Lung (tissue), 11 donors: ENCODE measurements at regions not wholly inside any gene's neighbourhood (a gene's known extent, or its start where the extent isn't known, plus 50 kb on each side); places are given as distances from the start of the nearest gene placed in this dataset.

Experiments used
- ATAC-seq: fragments of 200-7000 bp; cut with Tn5 transposase; one replicate; pipeline ENCODE4 v1.9.1; 2020; ENCODE audit warnings: moderate number of reproducible peaks; ENCODE audit not compliant: insufficient read depth, low FRiP score
- DNase-seq, 3 donors: peaks; one replicate each; pipeline ENCODE4 v3.0.0-alpha.2; 2013 to 2017
- H3K27ac ChIP-seq, 2 donors: one replicate each; pipeline ENCODE4 v1.5.1; 2013; ENCODE audit warnings: mild to moderate bottlenecking in 2 of 2, moderate library complexity in 2 of 2, control low read depth in 1 of 2, inconsistent platforms in 1 of 2, low read depth in 1 of 2, low read length in 1 of 2
- H3K27me3 ChIP-seq, 3 donors: one replicate each; pipeline ENCODE4 v1.5.1; 2013; ENCODE audit warnings: low read length in 2 of 3; ENCODE audit not compliant: control insufficient read depth in 3 of 3, insufficient read depth in 3 of 3
- H3K36me3 ChIP-seq, 4 donors: one replicate each; pipeline ENCODE4 v1.5.1; 2013; ENCODE audit warnings: low read length in 4 of 4, mild to moderate bottlenecking in 1 of 4, moderate library complexity in 1 of 4; ENCODE audit not compliant: control insufficient read depth in 4 of 4, insufficient read depth in 4 of 4
- H3K4me1 ChIP-seq, 5 donors: one replicate each; pipeline ENCODE4 v1.5.1; 2013; ENCODE audit warnings: low read length in 5 of 5, mild to moderate bottlenecking in 2 of 5, moderate library complexity in 1 of 5; ENCODE audit not compliant: control insufficient read depth in 5 of 5, insufficient read depth in 5 of 5
- H3K4me3 ChIP-seq: one replicate; pipeline ENCODE4 v1.5.1; 2013; ENCODE audit warnings: mild to moderate bottlenecking, control low read depth, moderate library complexity
- H3K9ac ChIP-seq, 2 donors: one replicate each; pipeline ENCODE4 v1.5.1; 2013; ENCODE audit warnings: low read length in 2 of 2, control low read depth in 1 of 2; ENCODE audit not compliant: insufficient read depth in 1 of 2
- H3K9me3 ChIP-seq, 4 donors: one replicate each; pipeline ENCODE4 v1.5.1; 2013; ENCODE audit warnings: low read length in 3 of 4, mild to moderate bottlenecking in 1 of 4, moderate library complexity in 1 of 4; ENCODE audit not compliant: control insufficient read depth in 4 of 4, insufficient read depth in 3 of 4
- WGBS, 2 donors: extraction: QIAGEN DNeasy Blood & Tissue Kit; methylation state at CpG; one replicate each; pipeline ENCODE4 v1.1.7; 2013; 5-methylcytosine and 5-hydroxymethylcytosine counted together
- TF ChIP-seq, protein P1 (sequence below): IDR thresholded peaks from 2 replicates; pipeline ENCODE4 v1.5.1; 2012; ENCODE audit warnings: mild to moderate bottlenecking; ENCODE audit errors: control extremely low read depth, extremely low read depth
- donor health status: control.
- donor health status: control.
- donor health status: Bipolar disorder and iron deficiency.
- donor health status: healthy.
- donor health status: DM: yes; HTN: yes; CAD: no.

DNA sequence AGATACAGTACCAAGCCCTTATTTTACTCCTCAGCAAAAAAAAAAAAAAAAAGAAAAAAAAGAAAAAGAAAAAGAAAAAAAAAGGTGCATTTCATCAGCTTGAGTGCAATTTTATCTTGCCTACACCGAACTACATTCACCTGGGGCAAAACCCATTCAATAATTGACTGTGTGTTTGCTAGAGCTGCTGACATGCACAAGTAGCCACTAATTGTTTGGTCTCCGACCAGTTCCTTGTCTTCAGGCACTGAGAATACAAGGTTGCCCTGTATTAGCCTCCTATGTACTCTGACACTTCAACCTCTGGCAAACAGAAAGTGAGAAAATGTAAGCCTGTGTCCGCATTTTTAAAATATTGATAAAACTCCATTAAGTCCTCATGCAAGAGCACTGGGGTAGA lies 1579.4 kb upstream of the LRRTM3 start:
- H3K9me3 ChIP-seq, result no peaks in the 10 kb centered on the region
- peaks cover 0 to 6% (median under 1%) of the 10 kb centered on the region in 5 donors for H3K4me1 ChIP-seq
- 66 to 80% methylated on average over 3 of the region's 3 CpGs for WGBS, 2 donors
- no peaks in the 10 kb centered on the region for H3K27me3 ChIP-seq
- H3K36me3 ChIP-seq, result no peaks in the 10 kb centered on the region
- no peak overlapping the region for H3K9ac ChIP-seq
- ATAC-seq, result no peak
- no peak overlapping the region for H3K27ac ChIP-seq
- TF ChIP-seq, protein P1, sequence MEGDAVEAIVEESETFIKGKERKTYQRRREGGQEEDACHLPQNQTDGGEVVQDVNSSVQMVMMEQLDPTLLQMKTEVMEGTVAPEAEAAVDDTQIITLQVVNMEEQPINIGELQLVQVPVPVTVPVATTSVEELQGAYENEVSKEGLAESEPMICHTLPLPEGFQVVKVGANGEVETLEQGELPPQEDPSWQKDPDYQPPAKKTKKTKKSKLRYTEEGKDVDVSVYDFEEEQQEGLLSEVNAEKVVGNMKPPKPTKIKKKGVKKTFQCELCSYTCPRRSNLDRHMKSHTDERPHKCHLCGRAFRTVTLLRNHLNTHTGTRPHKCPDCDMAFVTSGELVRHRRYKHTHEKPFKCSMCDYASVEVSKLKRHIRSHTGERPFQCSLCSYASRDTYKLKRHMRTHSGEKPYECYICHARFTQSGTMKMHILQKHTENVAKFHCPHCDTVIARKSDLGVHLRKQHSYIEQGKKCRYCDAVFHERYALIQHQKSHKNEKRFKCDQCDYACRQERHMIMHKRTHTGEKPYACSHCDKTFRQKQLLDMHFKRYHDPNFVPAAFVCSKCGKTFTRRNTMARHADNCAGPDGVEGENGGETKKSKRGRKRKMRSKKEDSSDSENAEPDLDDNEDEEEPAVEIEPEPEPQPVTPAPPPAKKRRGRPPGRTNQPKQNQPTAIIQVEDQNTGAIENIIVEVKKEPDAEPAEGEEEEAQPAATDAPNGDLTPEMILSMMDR, result no peak
- no peak overlapping the region for H3K4me3 ChIP-seq
- peak; percentile 12 to 27 (median 20) for DNase-seq

DNA sequence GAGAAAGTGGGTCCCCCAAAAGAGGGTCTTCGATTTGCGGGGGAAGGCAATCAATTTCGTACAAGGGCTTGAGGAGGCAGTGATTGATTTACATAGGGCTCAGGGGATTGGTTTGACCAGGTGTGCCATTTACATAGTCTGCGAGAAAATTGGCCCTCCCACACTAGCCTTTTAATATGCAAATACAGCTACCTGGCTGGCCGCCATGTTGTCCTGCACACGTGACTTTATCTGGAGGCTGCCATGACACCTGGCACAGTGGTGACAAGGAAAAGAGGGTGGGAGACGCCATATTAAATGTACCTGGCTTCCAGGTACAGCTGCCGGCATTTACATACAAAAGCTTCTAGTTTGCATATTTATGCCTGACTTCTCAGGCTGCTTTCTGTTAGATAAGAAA lies 1577.2 kb upstream of the LRRTM3 start:
- H3K4me1 ChIP-seq, result no peaks in the 10 kb centered on the region
- no peak for DNase-seq
- ATAC-seq, result no peak
- no peaks in the 10 kb centered on the region for H3K27me3 ChIP-seq
- H3K9ac ChIP-seq, result no peak overlapping the region
- 84 to 93% methylated on average over 8 of the region's 8 CpGs for WGBS, 2 donors
- no peaks in the 10 kb centered on the region for H3K36me3 ChIP-seq
- H3K27ac ChIP-seq, result no peak overlapping the region
- H3K9me3 ChIP-seq, result peaks cover 0 to 2% (median 0%) of the 10 kb centered on the region in 4 donors
- TF ChIP-seq, protein P1, result no peak
- H3K4me3 ChIP-seq, result no peak overlapping the region

DNA sequence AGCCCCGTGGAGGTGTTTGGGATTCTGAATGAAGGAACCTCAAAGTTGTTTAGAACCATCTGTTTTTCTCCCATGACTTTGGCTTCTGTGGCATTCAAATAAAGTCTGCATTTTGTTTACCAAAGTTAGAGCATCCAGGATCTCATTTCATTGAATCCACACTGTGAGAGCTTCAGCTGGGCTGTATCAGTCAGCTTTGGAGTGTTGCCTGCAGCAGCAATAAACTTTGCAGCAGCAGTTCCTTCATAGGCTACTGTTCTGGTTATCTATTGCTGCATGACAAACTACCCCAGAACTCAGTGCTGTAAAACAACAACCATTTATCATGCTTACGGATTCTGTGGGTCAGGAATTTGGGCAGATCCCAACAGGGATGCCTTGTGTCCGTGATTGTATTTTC lies 1575.2 kb upstream of the LRRTM3 start:
- TF ChIP-seq, protein P1, result no peak
- 45 to 48% methylated on average over 3 of the region's 3 CpGs for WGBS, 2 donors
- ATAC-seq (no peak), DNase-seq (peak in 1 of 3 donors; percentile 38)
- Histone ChIP-seq H3K27ac (no peak overlapping the region), H3K4me3 (no peak overlapping the region), H3K36me3 (no peaks in the 10 kb centered on the region), H3K9ac (no peak overlapping the region), H3K27me3 (no peaks in the 10 kb centered on the region), H3K9me3 (peaks cover 0 to 2% (median 0%) of the 10 kb centered on the region in 4 donors), H3K4me1 (no peaks in the 10 kb centered on the region)

DNA sequence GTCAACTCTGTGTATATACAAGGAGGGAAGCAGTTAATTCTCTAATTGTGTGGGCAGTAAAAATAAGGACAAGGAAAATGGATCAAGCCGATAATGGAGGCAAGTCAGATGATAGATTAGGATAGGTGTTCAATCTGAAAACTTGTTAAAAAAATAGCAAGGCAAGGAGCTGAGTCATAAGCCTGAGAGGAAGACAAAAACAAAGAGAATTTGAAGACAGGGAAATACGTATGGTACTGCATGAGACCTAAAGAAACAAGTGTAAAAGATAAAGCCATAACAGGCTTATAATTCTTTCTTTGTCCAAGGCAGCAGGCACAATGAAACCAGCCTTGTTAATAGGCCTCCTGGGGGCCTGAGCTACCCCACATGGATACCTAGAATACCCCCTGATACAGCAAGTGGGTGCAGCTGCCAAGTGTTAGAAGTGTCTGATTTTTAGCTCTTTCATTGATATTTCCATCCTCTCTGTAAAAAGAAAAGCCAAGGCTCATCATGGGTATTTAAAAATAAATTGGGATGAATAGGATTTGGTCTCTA lies 1570.6 kb upstream of the LRRTM3 start:
- Histone ChIP-seq H3K9me3 (peaks cover 0 to 2% (median 0%) of the 10 kb centered on the region in 4 donors), H3K27me3 (no peaks in the 10 kb centered on the region), H3K27ac (no peak overlapping the region), H3K4me1 (no peaks in the 10 kb centered on the region), H3K4me3 (no peak overlapping the region), H3K36me3 (no peaks in the 10 kb centered on the region), H3K9ac (no peak overlapping the region)
- ATAC-seq, result no peak
- 80 to 83% methylated on average over 2 of the region's 2 CpGs for WGBS, 2 donors
- TF ChIP-seq, protein P1, result no peak
- DNase-seq, result no peak
